ENCODE measurements at regions not wholly inside any gene's neighbourhood (a gene's known extent, or its start where the extent isn't known, plus 50 kb on each side); places are given as distances from the start of the nearest gene placed in this dataset.

DNA sequence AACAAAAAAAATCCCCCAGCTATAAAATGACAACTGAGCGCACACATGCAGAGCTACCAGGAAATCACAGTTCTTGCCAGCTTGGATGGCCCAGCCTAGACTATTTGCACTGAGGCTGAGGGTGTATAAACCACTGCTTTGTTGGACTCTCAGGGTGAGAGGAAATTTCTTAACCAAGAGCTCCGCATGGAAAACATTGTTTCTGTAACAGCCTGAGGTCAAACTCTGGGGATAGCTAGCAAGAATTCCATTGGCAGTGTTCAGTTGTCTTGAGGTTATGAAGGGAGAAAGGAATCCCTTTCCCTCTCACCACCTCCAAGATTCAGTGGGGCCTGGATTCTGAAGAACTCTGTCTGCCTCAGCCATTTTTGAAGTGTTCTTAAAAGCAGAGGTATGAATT lies 360.0 kb downstream of the OSTF1 start:
- H3K27ac Mint-ChIP-seq = peak overlapping the region in 2 of 3 experiments; percentile 24 to 25
- peaks cover 11% of the 10 kb centered on the region for H3K9me3 Mint-ChIP-seq
- peaks cover 54% of the 10 kb centered on the region for H3K27me3 Mint-ChIP-seq (ENCODE audit: low read depth)
- TF ChIP-seq, protein P1, sequence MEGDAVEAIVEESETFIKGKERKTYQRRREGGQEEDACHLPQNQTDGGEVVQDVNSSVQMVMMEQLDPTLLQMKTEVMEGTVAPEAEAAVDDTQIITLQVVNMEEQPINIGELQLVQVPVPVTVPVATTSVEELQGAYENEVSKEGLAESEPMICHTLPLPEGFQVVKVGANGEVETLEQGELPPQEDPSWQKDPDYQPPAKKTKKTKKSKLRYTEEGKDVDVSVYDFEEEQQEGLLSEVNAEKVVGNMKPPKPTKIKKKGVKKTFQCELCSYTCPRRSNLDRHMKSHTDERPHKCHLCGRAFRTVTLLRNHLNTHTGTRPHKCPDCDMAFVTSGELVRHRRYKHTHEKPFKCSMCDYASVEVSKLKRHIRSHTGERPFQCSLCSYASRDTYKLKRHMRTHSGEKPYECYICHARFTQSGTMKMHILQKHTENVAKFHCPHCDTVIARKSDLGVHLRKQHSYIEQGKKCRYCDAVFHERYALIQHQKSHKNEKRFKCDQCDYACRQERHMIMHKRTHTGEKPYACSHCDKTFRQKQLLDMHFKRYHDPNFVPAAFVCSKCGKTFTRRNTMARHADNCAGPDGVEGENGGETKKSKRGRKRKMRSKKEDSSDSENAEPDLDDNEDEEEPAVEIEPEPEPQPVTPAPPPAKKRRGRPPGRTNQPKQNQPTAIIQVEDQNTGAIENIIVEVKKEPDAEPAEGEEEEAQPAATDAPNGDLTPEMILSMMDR (IDR thresholded peaks at IDR 0.05; ENCODE audit: unreplicated experiment in 3 of 3) = no peak
- H3K4me1 Mint-ChIP-seq = peaks cover 39% of the 10 kb centered on the region
- no peaks in the 10 kb centered on the region for H3K36me3 Mint-ChIP-seq (ENCODE audit: low read depth)
- no peak overlapping the region for H3K4me3 Mint-ChIP-seq

DNA sequence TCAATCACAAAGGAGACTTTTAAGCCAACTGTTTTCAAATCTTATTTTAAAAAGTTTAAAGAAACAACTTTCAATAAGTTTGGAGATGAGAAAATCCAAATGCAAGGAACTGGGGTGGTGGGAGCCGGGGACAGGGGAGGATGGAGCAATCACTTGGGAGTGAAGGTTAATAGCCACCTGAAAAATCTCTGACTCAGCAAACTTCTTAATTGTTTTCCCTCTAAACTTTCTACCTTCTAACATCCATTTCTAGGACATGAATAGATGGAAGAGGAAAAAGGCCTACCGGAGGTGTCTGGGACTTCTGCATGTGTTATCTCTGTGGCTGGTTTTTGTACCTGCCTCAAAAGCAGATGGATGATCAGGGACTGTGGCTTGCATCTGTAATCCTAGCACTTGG lies 360.6 kb downstream of the OSTF1 start:
- no peaks in the 10 kb centered on the region for H3K36me3 Mint-ChIP-seq (ENCODE audit: low read depth)
- TF ChIP-seq, protein P1 (IDR thresholded peaks at IDR 0.05; ENCODE audit: unreplicated experiment in 3 of 3) = no peak
- peaks cover 39% of the 10 kb centered on the region for H3K4me1 Mint-ChIP-seq
- H3K27me3 Mint-ChIP-seq (ENCODE audit: low read depth) = peaks cover 53% of the 10 kb centered on the region
- no peak overlapping the region for H3K4me3 Mint-ChIP-seq
- H3K9me3 Mint-ChIP-seq = peaks cover 6% of the 10 kb centered on the region
- H3K27ac Mint-ChIP-seq = no peak overlapping the region

DNA sequence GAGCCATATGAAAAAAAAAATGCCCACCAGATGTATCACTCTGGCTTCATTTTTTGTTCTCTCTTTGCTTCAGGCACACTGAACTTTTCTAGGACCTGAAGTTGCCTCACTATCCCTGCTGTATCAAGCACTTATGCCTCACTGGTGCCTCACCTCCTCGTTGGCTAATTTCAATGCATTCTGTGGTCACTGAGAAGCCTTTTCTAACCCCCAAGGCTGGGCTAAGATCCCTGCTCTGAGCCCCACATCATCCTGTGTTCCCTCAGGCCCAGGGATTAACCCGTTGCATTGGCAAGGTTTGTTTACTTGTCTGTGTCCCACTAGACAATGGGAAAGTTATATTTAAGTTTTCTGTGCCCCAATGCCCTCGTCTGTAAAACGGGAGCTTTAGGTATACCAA lies 362.7 kb downstream of the OSTF1 start:
- H3K27ac Mint-ChIP-seq = no peak overlapping the region
- TF ChIP-seq, protein P1 (IDR thresholded peaks at IDR 0.05; ENCODE audit: unreplicated experiment in 3 of 3) = no peak
- no peaks in the 10 kb centered on the region for H3K9me3 Mint-ChIP-seq
- H3K36me3 Mint-ChIP-seq (ENCODE audit: low read depth) = no peaks in the 10 kb centered on the region
- H3K4me1 Mint-ChIP-seq = peaks cover 33% of the 10 kb centered on the region
- H3K4me3 Mint-ChIP-seq = no peak overlapping the region
- peaks cover 57% of the 10 kb centered on the region for H3K27me3 Mint-ChIP-seq (ENCODE audit: low read depth)

DNA sequence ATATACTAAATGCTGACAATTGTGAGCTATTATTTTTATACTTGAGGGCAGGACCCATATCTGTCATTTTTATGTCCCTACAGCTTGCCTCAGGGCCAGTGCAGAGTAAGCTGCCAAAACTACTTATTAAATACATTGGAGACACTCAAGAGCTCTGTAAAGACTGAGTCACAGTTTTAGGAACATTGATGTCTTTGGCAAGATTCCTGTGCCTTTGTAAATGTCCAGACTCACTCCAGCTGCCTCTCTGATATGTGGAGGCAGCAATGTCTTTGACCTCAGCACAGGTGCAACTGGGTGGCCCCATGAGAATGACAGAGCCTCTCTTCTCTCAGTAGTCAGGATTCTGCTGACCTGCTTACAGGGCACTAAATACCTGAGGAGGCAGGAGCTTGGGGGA lies 363.2 kb downstream of the OSTF1 start:
- Mint-ChIP-seq H3K36me3 (ENCODE audit: low read depth) (no peaks in the 10 kb centered on the region), H3K4me3 (no peak overlapping the region), H3K4me1 (peaks cover 33% of the 10 kb centered on the region), H3K9me3 (no peaks in the 10 kb centered on the region), H3K27me3 (ENCODE audit: low read depth) (peaks cover 61% of the 10 kb centered on the region), H3K27ac (peak overlapping the region in 1 of 3 experiments; percentile 1)
- TF ChIP-seq, protein P1 (IDR thresholded peaks at IDR 0.05; ENCODE audit: unreplicated experiment in 3 of 3) = no peak

DNA sequence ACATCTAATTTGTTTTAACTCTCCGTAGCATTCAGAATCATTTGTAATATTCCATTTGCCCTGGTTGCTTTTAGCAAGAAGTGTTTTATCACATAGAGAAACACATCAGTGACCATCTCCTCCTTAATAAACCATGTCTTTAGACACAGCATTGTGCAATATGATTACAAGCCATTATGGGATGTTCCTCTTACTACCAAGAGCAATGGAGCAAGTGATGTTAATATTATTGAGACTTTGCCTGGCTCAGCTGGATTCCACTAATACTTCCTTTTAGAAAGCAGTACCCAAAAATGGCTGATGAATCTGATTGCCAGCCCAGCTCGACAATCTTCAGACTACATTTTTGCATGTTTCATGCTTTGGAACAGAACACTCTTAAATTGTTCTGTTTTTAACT lies 364.2 kb downstream of the OSTF1 start:
- no peak overlapping the region for H3K27ac Mint-ChIP-seq

DNA sequence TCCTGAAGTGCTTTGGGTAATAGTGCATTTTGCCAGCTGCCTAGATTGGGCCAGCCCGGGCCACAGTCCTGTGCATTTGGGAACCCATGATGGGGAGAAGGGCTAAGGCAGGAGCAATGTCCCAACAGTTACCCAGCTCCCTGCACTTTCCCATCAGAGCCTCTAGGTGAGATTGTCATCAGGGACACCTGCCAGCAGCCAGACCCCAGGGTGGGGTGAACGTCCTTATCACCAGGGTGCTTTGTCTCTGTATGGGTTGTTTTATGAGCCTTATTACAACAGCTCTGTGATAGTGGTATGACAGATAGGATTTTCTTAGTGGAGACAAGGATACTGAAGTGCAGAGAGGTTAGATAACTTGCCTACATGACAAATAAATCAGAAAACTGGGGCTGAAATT lies 365.7 kb downstream of the OSTF1 start:
- no peak overlapping the region for H3K4me3 Mint-ChIP-seq
- no peak overlapping the region for H3K27ac Mint-ChIP-seq
- peaks cover 15% of the 10 kb centered on the region for H3K4me1 Mint-ChIP-seq
- TF ChIP-seq, protein P1 (IDR thresholded peaks at IDR 0.05; ENCODE audit: unreplicated experiment in 3 of 3) = no peak
- no peaks in the 10 kb centered on the region for H3K9me3 Mint-ChIP-seq
- H3K27me3 Mint-ChIP-seq (ENCODE audit: low read depth) = peaks cover 59% of the 10 kb centered on the region
- H3K36me3 Mint-ChIP-seq (ENCODE audit: low read depth) = no peaks in the 10 kb centered on the region

More for the DNA sequence above, 364.2 kb downstream of the OSTF1 start:
- Mint-ChIP-seq H3K27me3 (ENCODE audit: low read depth) (peaks cover 60% of the 10 kb centered on the region), H3K4me1 (peaks cover 30% of the 10 kb centered on the region), H3K4me3 (no peak overlapping the region), H3K9me3 (no peaks in the 10 kb centered on the region), H3K36me3 (ENCODE audit: low read depth) (no peaks in the 10 kb centered on the region)
- TF ChIP-seq, protein P1 (IDR thresholded peaks at IDR 0.05; ENCODE audit: unreplicated experiment in 3 of 3) = no peak

Data from nephron (organoid).